NB4 (cell line): ENCODE measurements at regions not wholly inside any gene's neighbourhood (a gene's known extent, or its start where the extent isn't known, plus 50 kb on each side); places are given as distances from the start of the nearest gene placed in this dataset.

Experiments
- DNase-seq: peaks from one replicate; pipeline ENCODE4 v3.0.0; 2010; ENCODE audit warnings: low read depth
- H3K4me3 ChIP-seq: one replicate; pipeline ENCODE4 v1.5.1; 2011; ENCODE audit warnings: mild to moderate bottlenecking, low read depth, low read length, moderate library complexity
- MYC ChIP-seq: IDR thresholded peaks from 2 replicates; pipeline ENCODE4 v1.6.1; 2011; ENCODE audit warnings: low read depth, low read length
- POLR2A ChIP-seq: IDR thresholded peaks from 2 replicates; pipeline ENCODE4 v1.6.1; 2011; ENCODE audit warnings: mild to moderate bottlenecking; ENCODE audit not compliant: insufficient read length; ENCODE audit errors: extremely low read depth
- TF ChIP-seq, protein P1 (sequence below): IDR thresholded peaks from one replicate; pipeline ENCODE4 v1.5.1; 2012; ENCODE audit warnings: low read depth, low read length
- TF ChIP-seq, protein P2 (sequence below): IDR thresholded peaks from 2 replicates; pipeline ENCODE4 v1.6.1; 2011; ENCODE audit warnings: low read depth, low read length

DNA sequence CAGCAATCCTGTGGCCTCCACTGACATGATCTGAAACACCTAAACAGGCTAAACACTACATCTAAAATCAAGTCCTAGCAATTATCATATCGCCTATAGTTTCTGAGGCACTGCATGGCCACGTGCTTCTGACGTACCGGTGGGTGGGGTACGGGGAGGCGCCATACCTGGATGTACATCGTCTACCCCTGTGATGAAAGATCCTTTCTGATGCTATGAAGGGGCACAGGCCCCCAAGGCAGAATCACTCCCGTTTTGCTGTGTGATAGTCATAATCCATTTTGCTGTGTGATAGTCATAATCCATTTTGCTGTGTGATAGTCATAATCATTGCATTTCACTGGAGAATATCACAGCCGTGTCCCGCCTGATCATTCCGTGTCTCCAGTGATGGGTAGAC lies 118.7 kb upstream of the SOX1 start:
- no peak for DNase-seq
- no peak overlapping the region for H3K4me3 ChIP-seq
- TF ChIP-seq, protein P1, sequence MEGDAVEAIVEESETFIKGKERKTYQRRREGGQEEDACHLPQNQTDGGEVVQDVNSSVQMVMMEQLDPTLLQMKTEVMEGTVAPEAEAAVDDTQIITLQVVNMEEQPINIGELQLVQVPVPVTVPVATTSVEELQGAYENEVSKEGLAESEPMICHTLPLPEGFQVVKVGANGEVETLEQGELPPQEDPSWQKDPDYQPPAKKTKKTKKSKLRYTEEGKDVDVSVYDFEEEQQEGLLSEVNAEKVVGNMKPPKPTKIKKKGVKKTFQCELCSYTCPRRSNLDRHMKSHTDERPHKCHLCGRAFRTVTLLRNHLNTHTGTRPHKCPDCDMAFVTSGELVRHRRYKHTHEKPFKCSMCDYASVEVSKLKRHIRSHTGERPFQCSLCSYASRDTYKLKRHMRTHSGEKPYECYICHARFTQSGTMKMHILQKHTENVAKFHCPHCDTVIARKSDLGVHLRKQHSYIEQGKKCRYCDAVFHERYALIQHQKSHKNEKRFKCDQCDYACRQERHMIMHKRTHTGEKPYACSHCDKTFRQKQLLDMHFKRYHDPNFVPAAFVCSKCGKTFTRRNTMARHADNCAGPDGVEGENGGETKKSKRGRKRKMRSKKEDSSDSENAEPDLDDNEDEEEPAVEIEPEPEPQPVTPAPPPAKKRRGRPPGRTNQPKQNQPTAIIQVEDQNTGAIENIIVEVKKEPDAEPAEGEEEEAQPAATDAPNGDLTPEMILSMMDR, result no peak
- TF ChIP-seq, protein P2, sequence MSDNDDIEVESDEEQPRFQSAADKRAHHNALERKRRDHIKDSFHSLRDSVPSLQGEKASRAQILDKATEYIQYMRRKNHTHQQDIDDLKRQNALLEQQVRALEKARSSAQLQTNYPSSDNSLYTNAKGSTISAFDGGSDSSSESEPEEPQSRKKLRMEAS, result no peak
- TF ChIP-seq POLR2A, result no peak
- TF ChIP-seq MYC, result no peak

DNA sequence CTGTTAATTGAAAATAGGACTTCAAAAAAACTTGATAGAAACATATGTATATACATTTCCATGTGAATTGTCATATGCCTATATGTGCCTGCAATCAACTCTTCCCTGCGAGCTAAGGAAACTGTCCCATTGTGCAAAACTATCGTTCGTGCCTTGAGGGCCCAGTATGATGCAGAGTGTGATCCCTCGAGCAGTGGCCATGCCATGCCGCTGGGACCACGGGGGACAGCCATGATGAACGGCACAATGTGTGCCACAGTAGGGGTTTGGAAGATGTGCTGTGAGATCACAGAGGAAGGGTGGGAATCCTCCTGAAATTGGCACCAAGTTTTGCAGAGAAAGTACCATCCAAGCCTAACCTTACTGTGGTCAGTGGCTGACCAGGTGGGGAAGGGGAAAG lies 118.1 kb upstream of the SOX1 start:
- H3K4me3 ChIP-seq, result no peak overlapping the region
- DNase-seq, result no peak
- TF ChIP-seq, protein P1, result no peak
- TF ChIP-seq MYC, result no peak
- TF ChIP-seq, protein P2, result no peak

DNA sequence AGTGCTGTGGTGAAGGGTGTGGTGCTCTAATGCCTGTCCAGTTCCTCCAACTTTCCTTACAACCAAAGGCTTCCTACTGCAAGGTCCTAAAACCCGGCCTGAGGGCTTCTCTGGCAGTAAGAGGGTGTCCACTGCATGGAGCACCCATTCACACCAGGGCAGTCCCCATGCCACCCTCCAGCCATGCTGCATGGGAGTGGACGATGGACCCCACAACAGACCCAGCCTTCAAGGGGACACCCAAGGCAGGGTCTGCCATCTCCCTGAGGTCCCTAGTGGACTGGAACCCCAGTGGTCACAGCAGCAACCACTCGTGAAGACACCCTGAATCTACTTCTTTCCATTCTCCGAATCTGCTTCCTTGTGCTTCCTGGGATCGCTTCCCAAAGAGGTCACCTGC lies 117.6 kb upstream of the SOX1 start:
- no peak for TF ChIP-seq MYC
- no peak for TF ChIP-seq POLR2A
- TF ChIP-seq, protein P2, result no peak
- TF ChIP-seq, protein P1, result no peak
- no peak overlapping the region for H3K4me3 ChIP-seq
- DNase-seq, result no peak

DNA sequence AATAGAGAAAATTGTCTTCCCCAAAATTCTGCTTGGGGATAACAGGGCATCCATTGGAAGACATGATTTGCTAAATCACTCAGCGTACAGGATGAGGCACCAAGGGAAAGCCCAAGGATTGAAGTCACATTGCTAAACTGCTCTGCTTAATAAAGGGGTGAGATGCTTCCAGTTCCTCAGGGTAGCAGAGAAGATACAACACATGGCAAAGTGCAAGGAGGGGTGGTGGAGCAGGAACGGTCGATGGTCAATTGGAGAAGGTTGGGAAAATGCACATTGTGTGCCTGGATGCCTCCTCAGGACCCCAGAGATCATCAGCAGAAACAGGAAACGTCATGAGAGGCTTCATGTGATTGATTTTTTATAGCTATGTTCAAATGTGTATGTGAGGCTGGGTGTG lies 116.3 kb upstream of the SOX1 start:
- no peak overlapping the region for H3K4me3 ChIP-seq
- TF ChIP-seq POLR2A, result no peak
- no peak for TF ChIP-seq MYC
- TF ChIP-seq, protein P2, result no peak
- TF ChIP-seq, protein P1, result no peak
- no peak for DNase-seq

DNA sequence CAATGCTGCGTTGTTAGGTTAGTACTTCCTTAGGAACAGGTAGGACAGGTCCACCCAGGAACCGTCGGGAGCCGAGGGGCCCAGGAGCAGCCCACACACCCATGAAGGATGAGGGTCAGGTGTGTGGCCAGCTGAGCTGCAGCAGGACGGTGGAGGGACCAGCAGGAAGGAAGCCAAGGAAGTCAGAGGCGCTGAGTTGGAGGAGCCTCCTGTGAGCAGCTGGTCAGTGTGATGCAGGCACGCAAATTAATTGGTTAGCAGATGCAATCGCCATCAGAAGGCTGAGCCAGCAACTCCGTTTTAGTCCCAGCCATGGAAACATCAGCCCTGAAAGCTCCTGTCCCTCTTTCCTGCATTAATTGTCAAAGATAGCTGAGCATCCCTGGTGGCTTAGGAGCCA lies 114.9 kb upstream of the SOX1 start:
- no peak overlapping the region for H3K4me3 ChIP-seq
- no peak for TF ChIP-seq POLR2A
- TF ChIP-seq, protein P1, result no peak
- no peak for TF ChIP-seq MYC
- TF ChIP-seq, protein P2, result no peak
- DNase-seq, result no peak

- no peak for DNase-seq
- H3K4me3 ChIP-seq, result no peak overlapping the region
Measured at GRCh38 chr13:111952814-111953213, 114.1 kb upstream of the SOX1 start.

More at GRCh38 chr13:111952814-111953213, 114.1 kb upstream of the SOX1 start:
- no peak for TF ChIP-seq MYC
